HCT116 (cell line): ENCODE measurements at regions not wholly inside any gene's neighbourhood (a gene's known extent, or its start where the extent isn't known, plus 50 kb on each side); places are given as distances from the start of the nearest gene placed in this dataset.

Source experiments
- ATAC-seq: fragments of 200-7000 bp; cut with Tn5 transposase; 2 replicates; pipeline ENCODE4 v1.9.1; 2020; ENCODE audit warnings: mild to moderate bottlenecking, moderate library complexity
- BruUV-seq: library from RNA; stranded (reverse); fragments of 400-500 nt; replicated peaks from 2 replicates; lab custom pipeline; 2021; lab: Mats Ljungman, UMichigan
- CTCF ChIA-PET: fragments of 300-600 bp; sonication (Branson Sonifier 250); formaldehyde crosslinking; loops from one replicate; lab custom pipeline; 2021; ENCODE audit warnings: antibody characterized with exemption; lab: Charles Lee
- POLR2A ChIA-PET: fragments of 300-600, 350-600 bp; sonication (Branson Sonifier 250); formaldehyde crosslinking; loops from one replicate; lab custom pipeline; 2021; ENCODE audit warnings: antibody characterized with exemption; lab: Charles Lee
- RAD21 ChIA-PET, 2 experiments: fragments of 300-600 bp; sonication (Branson Sonifier 250); formaldehyde crosslinking; loops; one replicate each; lab custom pipeline; 2023; ENCODE audit warnings: low total read pairs in 2 of 2; ENCODE audit not compliant: uncharacterized antibody in 2 of 2, unreplicated experiment in 2 of 2, low non-redundant PET in 1 of 2; lab: Charles Lee
- DNase-seq: peaks from one replicate; pipeline ENCODE4 v3.0.0-alpha.2; 2010; ENCODE audit warnings: low read depth, low spot score
- H2AFZ ChIP-seq: fragments of 200-600 bp; shearing (Covaris generic), sonication (generic); 2 replicates; pipeline ENCODE4 v1.6.1; 2017; ENCODE audit warnings: low read depth, mixed run types, mixed read lengths, antibody characterized with exemption, low read length; ENCODE audit not compliant: poor library complexity, severe bottlenecking
- H3K27ac ChIP-seq: 2 replicates; pipeline ENCODE4 v1.5.1; 2012; ENCODE audit warnings: low read depth, low read length
- H3K27me3 ChIP-seq: fragments of 200-600 bp; sonication (generic); 2 replicates; pipeline ENCODE4 v1.6.1; 2016; ENCODE audit warnings: mixed run types, low read length, mixed read lengths; ENCODE audit not compliant: insufficient read depth
- H3K36me3 ChIP-seq, 2 experiments: fragments of 200-500 bp in 1 of 2; fragments of 200-600 bp in 1 of 2; sonication (Bioruptor generic) in 1 of 2; sonication (generic) in 1 of 2; 2 replicates each; pipeline versions ENCODE4 v1.5.1 to v1.6.1; 2014 to 2016; ENCODE audit warnings: low read length in 2 of 2, inconsistent platforms in 1 of 2, mixed read lengths in 1 of 2, mixed run types in 1 of 2; ENCODE audit not compliant: insufficient read depth in 2 of 2, control insufficient read depth in 1 of 2
- H3K4me1 ChIP-seq, 2 experiments: fragments of 200-600 bp in 1 of 2; sonication (generic) in 1 of 2; 2 replicates each; pipeline versions ENCODE4 v1.5.1 to v1.6.1; 2012 to 2017; ENCODE audit warnings: low read length in 2 of 2, inconsistent platforms in 1 of 2, mild to moderate bottlenecking in 1 of 2, mixed read lengths in 1 of 2, mixed run types in 1 of 2, moderate library complexity in 1 of 2; ENCODE audit not compliant: insufficient read depth in 2 of 2, control insufficient read depth in 1 of 2
- H3K4me2 ChIP-seq: fragments of 200-600 bp; sonication (generic); 2 replicates; pipeline ENCODE4 v1.6.1; 2017; ENCODE audit warnings: mixed run types, low read length, mixed read lengths
- H3K4me3 ChIP-seq, 2 experiments: fragments of 200-600 bp in 1 of 2; sonication (generic) in 1 of 2; replicated peaks in 1 of 2; 2 replicates each; pipeline ENCODE4 v1.5.1; 2011 to 2016; ENCODE audit warnings: low read length in 2 of 2, control low read depth in 1 of 2, low read depth in 1 of 2, mild to moderate bottlenecking in 1 of 2, mixed read lengths in 1 of 2, mixed run types in 1 of 2
- H3K79me2 ChIP-seq: fragments of 200-600 bp; sonication (generic); 2 replicates; pipeline ENCODE4 v1.6.1; 2017; ENCODE audit warnings: mild to moderate bottlenecking, mixed run types, low read length, moderate library complexity, mixed read lengths; ENCODE audit not compliant: insufficient read depth
- H3K9ac ChIP-seq: fragments of 200-600 bp; sonication (generic); 2 replicates; pipeline ENCODE4 v1.6.1; 2016; ENCODE audit warnings: low read length, mixed read lengths
- H3K9me2 ChIP-seq: fragments of 200-600 bp; sonication (generic), shearing (Covaris generic); 2 replicates; pipeline ENCODE4 v1.6.1; 2017; ENCODE audit warnings: mixed run types, mild to moderate bottlenecking, moderate library complexity; ENCODE audit not compliant: insufficient read depth
- H3K9me3 ChIP-seq, 2 experiments: fragments of 200-500 bp in 1 of 2; fragments of 200-600 bp in 1 of 2; sonication (Bioruptor generic) in 1 of 2; sonication (generic) in 1 of 2; 2 replicates each; pipeline ENCODE4 v1.6.1; 2014 to 2017; ENCODE audit warnings: low read length in 2 of 2, mixed read lengths in 2 of 2, inconsistent platforms in 1 of 2, low read depth in 1 of 2, mild to moderate bottlenecking in 1 of 2, mixed run types in 1 of 2, moderate library complexity in 1 of 2; ENCODE audit not compliant: control insufficient read depth in 1 of 2, insufficient read depth in 1 of 2
- H4K20me1 ChIP-seq: fragments of 200-600 bp; sonication (generic), shearing (Covaris generic); 2 replicates; pipeline ENCODE4 v1.6.1; 2017; ENCODE audit warnings: mixed run types, mild to moderate bottlenecking, moderate library complexity; ENCODE audit not compliant: insufficient read depth
- ELF1 ChIP-seq: IDR thresholded peaks from 2 replicates; pipeline ENCODE4 v1.6.1; 2012; ENCODE audit warnings: low read depth, borderline replicate concordance
- EZH2 ChIP-seq: fragments of 200-600 bp; sonication (generic); IDR thresholded peaks from 2 replicates; pipeline ENCODE4 v1.6.1; 2017; ENCODE audit warnings: antibody characterized with exemption, mixed run types
- EZH2phosphoT487 ChIP-seq: fragments of 200-600 bp; IDR thresholded peaks from 2 replicates; pipeline ENCODE4 v1.6.1; 2018; ENCODE audit warnings: antibody characterized with exemption, borderline replicate concordance
- FOSL1 ChIP-seq: IDR thresholded peaks from 2 replicates; pipeline ENCODE4 v1.6.1; 2012; ENCODE audit warnings: low read depth
- JUND ChIP-seq: IDR thresholded peaks from 2 replicates; pipeline ENCODE4 v1.6.1; 2012
- POLR2A ChIP-seq: IDR thresholded peaks from 2 replicates; pipeline ENCODE4 v1.7.0; 2011; ENCODE audit warnings: borderline replicate concordance; ENCODE audit not compliant: insufficient read depth, insufficient read length; ENCODE audit errors: extremely low read depth
- POLR2AphosphoS5 ChIP-seq: IDR thresholded peaks from 2 replicates; pipeline ENCODE4 v1.6.1; 2011; ENCODE audit warnings: mild to moderate bottlenecking, low read depth, low read length, moderate library complexity
- REST ChIP-seq: IDR thresholded peaks from 2 replicates; pipeline ENCODE4 v1.6.1; 2012; ENCODE audit warnings: low read depth
- SP1 ChIP-seq: IDR thresholded peaks from 2 replicates; pipeline ENCODE4 v1.6.1; 2012; ENCODE audit warnings: low read depth
- TCF7L2 ChIP-seq: IDR thresholded peaks from 2 replicates; pipeline ENCODE4 v1.7.0; 2011; ENCODE audit warnings: borderline replicate concordance, inconsistent platforms; ENCODE audit not compliant: insufficient read depth, insufficient read length; ENCODE audit errors: extremely low read depth
- YY1 ChIP-seq: IDR thresholded peaks from 2 replicates; pipeline ENCODE4 v1.6.1; 2011; ENCODE audit warnings: low read length, low read depth, moderate library complexity, mild to moderate bottlenecking; ENCODE audit not compliant: insufficient replicate concordance; ENCODE audit errors: extremely low read depth
- ZFX ChIP-seq: fragments of 450-650 bp; IDR thresholded peaks from 2 replicates; pipeline ENCODE4 v1.6.1; 2017
- ZNF274 ChIP-seq: fragments of 200-500 bp; sonication (Bioruptor generic); IDR thresholded peaks from 2 replicates; pipeline ENCODE4 v1.6.1; 2014; ENCODE audit warnings: mild to moderate bottlenecking, low read depth, low read length, inconsistent platforms
- intact Hi-C: fragments of 100-400 bp; cut with micrococcal nuclease; formaldehyde crosslinking; loops from 2 replicates; pipeline ENCODE4 v1.10.0; 2022
- TF ChIP-seq, protein P1 (sequence below): IDR thresholded peaks from 2 replicates; pipeline ENCODE4 v1.6.1; 2011; ENCODE audit warnings: mild to moderate bottlenecking, low read length, moderate library complexity; ENCODE audit not compliant: insufficient replicate concordance; ENCODE audit errors: extremely low read depth
- TF ChIP-seq, protein P2 (sequence below): IDR thresholded peaks from 2 replicates; pipeline ENCODE4 v1.6.1; 2012

DNA sequence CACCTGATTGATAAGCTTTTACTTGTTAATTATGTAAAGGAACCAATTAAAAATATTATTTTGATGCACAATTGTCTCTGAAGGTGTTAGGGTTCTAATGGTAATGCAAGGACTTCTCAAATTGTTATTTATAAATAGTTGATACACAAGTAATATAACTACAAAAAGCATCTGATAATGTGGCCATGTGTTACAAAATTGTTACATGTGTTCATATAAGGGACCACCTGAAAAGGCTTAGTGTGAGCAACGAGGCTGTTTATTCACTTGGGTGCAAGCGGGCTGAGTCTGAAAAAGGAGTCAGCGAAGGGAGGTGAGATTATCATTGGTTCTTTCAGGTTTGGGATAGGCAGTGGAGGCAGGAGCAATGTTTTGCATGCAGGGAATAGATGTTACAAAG lies 421.9 kb upstream of the CADM2 start:
- Histone ChIP-seq H3K4me2 (no peak overlapping the region), H3K79me2 (no peaks in the 10 kb centered on the region), H3K9me3 (peaks cover 3 to 21% of the 10 kb centered on the region in 2 experiments; a peak in 3 of 4 replicates), H3K9me2 (no peaks in the 10 kb centered on the region), H3K9ac (no peak overlapping the region), H3K4me3 (no peak overlapping the region), H3K36me3 (no peaks in the 10 kb centered on the region), H4K20me1 (no peaks in the 10 kb centered on the region), H3K4me1 (no peaks in the 10 kb centered on the region), H2AFZ (no peak overlapping the region), H3K27me3 (no peaks in the 10 kb centered on the region), H3K27ac (no peak overlapping the region)
- no TSS peak for BruUV-seq
- ChIA-PET POLR2A (no interaction called here), CTCF (no interaction called here), RAD21 (no interaction called here)
- DNase-seq (no peak), ATAC-seq (no peak)
- TF ChIP-seq JUND (no peak), POLR2AphosphoS5 (no peak), POLR2A (no peak), TCF7L2 (no peak), REST (no peak), FOSL1 (no peak), SP1 (no peak), ZFX (no peak), EZH2 (no peak), ZNF274 (no peak), ELF1 (no peak), EZH2phosphoT487 (no peak), YY1 (no peak)
- TF ChIP-seq, protein P1, sequence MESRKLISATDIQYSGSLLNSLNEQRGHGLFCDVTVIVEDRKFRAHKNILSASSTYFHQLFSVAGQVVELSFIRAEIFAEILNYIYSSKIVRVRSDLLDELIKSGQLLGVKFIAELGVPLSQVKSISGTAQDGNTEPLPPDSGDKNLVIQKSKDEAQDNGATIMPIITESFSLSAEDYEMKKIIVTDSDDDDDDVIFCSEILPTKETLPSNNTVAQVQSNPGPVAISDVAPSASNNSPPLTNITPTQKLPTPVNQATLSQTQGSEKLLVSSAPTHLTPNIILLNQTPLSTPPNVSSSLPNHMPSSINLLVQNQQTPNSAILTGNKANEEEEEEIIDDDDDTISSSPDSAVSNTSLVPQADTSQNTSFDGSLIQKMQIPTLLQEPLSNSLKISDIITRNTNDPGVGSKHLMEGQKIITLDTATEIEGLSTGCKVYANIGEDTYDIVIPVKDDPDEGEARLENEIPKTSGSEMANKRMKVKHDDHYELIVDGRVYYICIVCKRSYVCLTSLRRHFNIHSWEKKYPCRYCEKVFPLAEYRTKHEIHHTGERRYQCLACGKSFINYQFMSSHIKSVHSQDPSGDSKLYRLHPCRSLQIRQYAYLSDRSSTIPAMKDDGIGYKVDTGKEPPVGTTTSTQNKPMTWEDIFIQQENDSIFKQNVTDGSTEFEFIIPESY = no peak
- TF ChIP-seq, protein P2, sequence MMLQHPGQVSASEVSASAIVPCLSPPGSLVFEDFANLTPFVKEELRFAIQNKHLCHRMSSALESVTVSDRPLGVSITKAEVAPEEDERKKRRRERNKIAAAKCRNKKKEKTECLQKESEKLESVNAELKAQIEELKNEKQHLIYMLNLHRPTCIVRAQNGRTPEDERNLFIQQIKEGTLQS = no peak
- intact Hi-C loops = no loop called here
